GM12873 (cell line): ENCODE measurements at regions not wholly inside any gene's neighbourhood (a gene's known extent, or its start where the extent isn't known, plus 50 kb on each side); places are given as distances from the start of the nearest gene placed in this dataset.

Source experiments
- CTCF ChIP-seq: IDR thresholded peaks from 2 replicates; pipeline ENCODE4 v1.5.1; 2012; ENCODE audit warnings: low read depth, mild to moderate bottlenecking, moderate library complexity, low read length, control low read depth; ENCODE audit not compliant: insufficient read depth; ENCODE audit errors: missing control alignments

GRCh38 chr9:14424983-14425382 is 111.0 kb upstream of the NFIB start:
- TF ChIP-seq CTCF, result no peak

GRCh38 chr9:14424289-14424688 is 110.3 kb upstream of the NFIB start:
- no peak for TF ChIP-seq CTCF

GRCh38 chr9:14423815-14424261 is 109.9 kb upstream of the NFIB start:
- no peak for TF ChIP-seq CTCF

- TF ChIP-seq CTCF, result no peak
Measured at GRCh38 chr9:14421291-14421690, 107.3 kb upstream of the NFIB start.

- no peak for TF ChIP-seq CTCF
Measured at GRCh38 chr9:14418941-14419937, 105.3 kb upstream of the NFIB start.

GRCh38 chr9:14418301-14418940 is 104.5 kb upstream of the NFIB start:
- TF ChIP-seq CTCF, result no peak

- TF ChIP-seq CTCF, result no peak
Measured at GRCh38 chr9:14417237-14417636, 103.3 kb upstream of the NFIB start.
